ENCODE measurements at regions not wholly inside any gene's neighbourhood (a gene's known extent, or its start where the extent isn't known, plus 50 kb on each side); places are given as distances from the start of the nearest gene placed in this dataset.

DNA sequence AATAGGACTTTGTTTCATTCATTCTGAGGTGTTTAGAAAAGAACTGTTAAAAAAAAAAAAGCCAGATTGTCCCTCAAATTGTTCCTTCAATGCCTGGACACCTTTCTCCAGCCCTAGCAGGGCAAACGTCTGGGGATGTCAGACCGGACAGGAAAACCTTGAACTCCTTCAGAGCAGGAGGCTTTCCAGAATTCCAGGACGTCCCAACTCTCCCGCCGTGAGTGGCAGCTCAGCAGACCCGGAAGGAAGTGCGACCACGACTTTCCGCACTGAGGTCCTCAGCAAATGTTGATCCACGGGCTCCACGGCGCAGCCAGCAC, 139.1 kb downstream of the DLL1 start:
- TF ChIP-seq, protein P1, sequence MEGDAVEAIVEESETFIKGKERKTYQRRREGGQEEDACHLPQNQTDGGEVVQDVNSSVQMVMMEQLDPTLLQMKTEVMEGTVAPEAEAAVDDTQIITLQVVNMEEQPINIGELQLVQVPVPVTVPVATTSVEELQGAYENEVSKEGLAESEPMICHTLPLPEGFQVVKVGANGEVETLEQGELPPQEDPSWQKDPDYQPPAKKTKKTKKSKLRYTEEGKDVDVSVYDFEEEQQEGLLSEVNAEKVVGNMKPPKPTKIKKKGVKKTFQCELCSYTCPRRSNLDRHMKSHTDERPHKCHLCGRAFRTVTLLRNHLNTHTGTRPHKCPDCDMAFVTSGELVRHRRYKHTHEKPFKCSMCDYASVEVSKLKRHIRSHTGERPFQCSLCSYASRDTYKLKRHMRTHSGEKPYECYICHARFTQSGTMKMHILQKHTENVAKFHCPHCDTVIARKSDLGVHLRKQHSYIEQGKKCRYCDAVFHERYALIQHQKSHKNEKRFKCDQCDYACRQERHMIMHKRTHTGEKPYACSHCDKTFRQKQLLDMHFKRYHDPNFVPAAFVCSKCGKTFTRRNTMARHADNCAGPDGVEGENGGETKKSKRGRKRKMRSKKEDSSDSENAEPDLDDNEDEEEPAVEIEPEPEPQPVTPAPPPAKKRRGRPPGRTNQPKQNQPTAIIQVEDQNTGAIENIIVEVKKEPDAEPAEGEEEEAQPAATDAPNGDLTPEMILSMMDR (IDR thresholded peaks at IDR 0.05; ENCODE audit: low read depth, low read length) = no peak
- no peak overlapping the region for H3K4me3 ChIP-seq (ENCODE audit: low read depth, low read length)

DNA sequence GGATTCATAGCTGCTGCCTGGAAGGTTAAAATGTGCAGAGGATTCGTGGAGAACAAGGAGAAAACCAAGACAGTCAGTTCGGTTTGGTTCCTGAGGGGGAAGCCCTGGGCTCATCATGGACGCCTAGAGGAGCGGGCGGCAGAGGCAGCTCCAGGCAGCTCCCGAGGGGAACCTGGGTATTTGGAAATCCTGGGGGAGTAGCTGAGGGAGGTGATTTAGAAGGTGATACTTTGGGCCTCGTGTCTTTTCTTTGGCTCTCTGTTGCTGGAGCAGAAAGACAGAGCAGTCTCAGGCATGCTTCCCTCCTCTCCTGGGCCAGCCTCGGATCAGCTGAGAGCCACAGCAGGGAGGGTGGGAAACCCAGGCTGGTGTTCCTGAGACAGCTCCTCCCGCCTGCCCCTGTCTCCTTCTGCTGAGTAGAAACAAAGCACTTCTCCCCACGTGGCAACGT, 139.5 kb downstream of the DLL1 start:
- TF ChIP-seq, protein P1 (IDR thresholded peaks at IDR 0.05; ENCODE audit: low read depth, low read length) = no peak
- H3K4me3 ChIP-seq (ENCODE audit: low read depth, low read length) = no peak overlapping the region

- TF ChIP-seq, protein P1 (IDR thresholded peaks at IDR 0.05; ENCODE audit: low read depth, low read length) = no peak
- no peak overlapping the region for H3K4me3 ChIP-seq (ENCODE audit: low read depth, low read length)
Measured at GRCh38 chr6:170150590-170150945, 140.3 kb downstream of the DLL1 start.

- TF ChIP-seq, protein P1 (IDR thresholded peaks at IDR 0.05; ENCODE audit: low read depth, low read length) = no peak
- no peak overlapping the region for H3K4me3 ChIP-seq (ENCODE audit: low read depth, low read length)
Measured at GRCh38 chr6:170149681-170150589, 140.9 kb downstream of the DLL1 start.

- TF ChIP-seq, protein P1 (IDR thresholded peaks at IDR 0.05; ENCODE audit: low read depth, low read length) = no peak
- no peak overlapping the region for H3K4me3 ChIP-seq (ENCODE audit: low read depth, low read length)
Measured at GRCh38 chr6:170148709-170149470, 142.0 kb downstream of the DLL1 start.

DNA sequence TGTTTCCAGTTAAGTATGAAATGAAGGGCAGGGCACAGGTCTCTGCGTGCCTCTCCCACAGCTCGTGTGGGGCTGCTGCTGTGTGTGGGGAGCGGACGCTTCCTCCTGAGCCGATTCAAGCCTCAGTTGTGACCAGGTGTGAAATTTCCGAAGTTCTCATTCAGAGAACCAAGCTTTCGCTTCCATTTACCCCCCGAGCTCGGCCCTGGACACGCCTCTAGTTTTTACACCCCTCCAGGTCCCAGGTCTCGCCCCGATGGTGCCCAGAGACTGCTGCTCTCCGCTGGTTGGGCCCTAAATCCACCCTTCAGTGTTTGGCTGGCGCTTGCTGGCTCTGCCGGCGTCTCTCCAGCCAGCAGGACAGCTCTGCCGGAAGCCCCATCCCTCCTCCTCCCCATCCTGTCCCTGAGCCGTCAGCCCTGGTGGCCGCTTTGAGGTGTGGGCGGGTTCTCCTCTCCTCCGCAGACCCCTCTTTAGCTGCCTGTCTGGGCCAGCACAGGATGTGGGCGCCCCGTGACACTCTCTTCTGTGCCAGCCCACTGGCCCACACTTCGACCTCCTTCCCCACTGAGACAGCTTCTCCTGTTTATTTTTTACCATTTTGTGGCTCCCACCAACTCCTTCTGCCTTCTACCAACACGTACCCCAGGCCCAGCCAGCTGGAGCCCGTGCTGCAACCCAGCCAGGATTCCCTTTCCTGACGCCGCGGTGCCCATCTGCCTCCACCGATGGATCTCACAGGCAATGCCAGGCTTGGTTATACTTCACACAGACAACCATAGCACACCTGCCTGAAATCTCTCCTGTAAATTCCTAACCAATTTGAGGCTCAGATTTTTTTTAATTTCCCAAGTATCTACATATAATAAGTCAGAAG, 142.8 kb downstream of the DLL1 start:
- H3K4me3 ChIP-seq (ENCODE audit: low read depth, low read length) = no peak overlapping the region
- TF ChIP-seq, protein P1 (IDR thresholded peaks at IDR 0.05; ENCODE audit: low read depth, low read length) = no peak

Data from WI38 (cell line).